Cardiac muscle cell (in vitro differentiated cells and primary cell): ENCODE measurements at regions not wholly inside any gene's neighbourhood (a gene's known extent, or its start where the extent isn't known, plus 50 kb on each side); places are given as distances from the start of the nearest gene placed in this dataset.

Experiments
- DNase-seq, 2 donors: peaks; one replicate each; pipeline versions ENCODE4 v3.0.0 to v3.0.0-alpha.2; 2010 to 2017; ENCODE audit warnings: low read depth in 1 of 2, low spot score in 1 of 2
- H3K27ac ChIP-seq: fragments of 200-600 bp; sonication (generic); 2 replicates; pipeline ENCODE4 v1.5.1; 2016
- H3K27me3 ChIP-seq: fragments of 200-600 bp; sonication (generic); 2 replicates; pipeline ENCODE4 v1.6.0; 2016; ENCODE audit warnings: control low read depth
- H3K36me3 ChIP-seq: fragments of 200-600 bp; sonication (generic); 2 replicates; pipeline ENCODE4 v1.5.1; 2016; ENCODE audit warnings: control low read depth
- H3K4me1 ChIP-seq: fragments of 200-600 bp; sonication (generic); 2 replicates; pipeline ENCODE4 v1.8.1; 2017; ENCODE audit warnings: low read depth, mild to moderate bottlenecking, mixed run types
- H3K4me3 ChIP-seq: fragments of 200-600 bp; sonication (generic); 2 replicates; pipeline ENCODE4 v1.5.1; 2016; ENCODE audit warnings: mild to moderate bottlenecking
- H3K9me3 ChIP-seq: fragments of 200-600 bp; sonication (generic); 2 replicates; pipeline ENCODE4 v1.5.1; 2017; ENCODE audit warnings: low read depth, mild to moderate bottlenecking, control low read depth
- TF ChIP-seq, protein P1 (sequence below): IDR thresholded peaks from 2 replicates; pipeline ENCODE4 v1.5.1; 2012; ENCODE audit warnings: low read depth, mild to moderate bottlenecking, low read length

DNA sequence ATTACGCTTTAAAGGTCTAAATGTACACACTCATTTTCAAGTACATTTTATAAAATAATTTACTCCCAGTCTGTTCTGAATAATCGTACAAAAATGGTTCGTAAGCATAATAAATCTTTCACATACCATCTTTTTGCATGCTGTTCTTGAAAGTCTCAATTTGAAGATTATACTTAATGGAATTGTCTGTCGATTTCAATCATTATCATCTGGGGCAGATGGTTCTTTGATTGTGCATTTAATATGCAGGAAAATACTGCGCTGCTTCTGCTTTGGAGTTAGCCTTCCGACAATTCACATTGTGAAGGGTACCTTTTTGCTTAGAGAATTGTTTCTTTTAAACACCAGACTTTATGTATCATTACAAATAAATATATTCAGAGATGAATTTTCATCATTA is 262.8 kb downstream of the ABCC12 start:
- Histone ChIP-seq H3K36me3 (no peaks in the 10 kb centered on the region), H3K9me3 (no peaks in the 10 kb centered on the region), H3K27me3 (no peaks in the 10 kb centered on the region), H3K27ac (no peak overlapping the region), H3K4me1 (peaks cover 2% of the 10 kb centered on the region), H3K4me3 (no peak overlapping the region)
- TF ChIP-seq, protein P1, sequence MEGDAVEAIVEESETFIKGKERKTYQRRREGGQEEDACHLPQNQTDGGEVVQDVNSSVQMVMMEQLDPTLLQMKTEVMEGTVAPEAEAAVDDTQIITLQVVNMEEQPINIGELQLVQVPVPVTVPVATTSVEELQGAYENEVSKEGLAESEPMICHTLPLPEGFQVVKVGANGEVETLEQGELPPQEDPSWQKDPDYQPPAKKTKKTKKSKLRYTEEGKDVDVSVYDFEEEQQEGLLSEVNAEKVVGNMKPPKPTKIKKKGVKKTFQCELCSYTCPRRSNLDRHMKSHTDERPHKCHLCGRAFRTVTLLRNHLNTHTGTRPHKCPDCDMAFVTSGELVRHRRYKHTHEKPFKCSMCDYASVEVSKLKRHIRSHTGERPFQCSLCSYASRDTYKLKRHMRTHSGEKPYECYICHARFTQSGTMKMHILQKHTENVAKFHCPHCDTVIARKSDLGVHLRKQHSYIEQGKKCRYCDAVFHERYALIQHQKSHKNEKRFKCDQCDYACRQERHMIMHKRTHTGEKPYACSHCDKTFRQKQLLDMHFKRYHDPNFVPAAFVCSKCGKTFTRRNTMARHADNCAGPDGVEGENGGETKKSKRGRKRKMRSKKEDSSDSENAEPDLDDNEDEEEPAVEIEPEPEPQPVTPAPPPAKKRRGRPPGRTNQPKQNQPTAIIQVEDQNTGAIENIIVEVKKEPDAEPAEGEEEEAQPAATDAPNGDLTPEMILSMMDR, result no peak
- DNase-seq, result no peak

DNA sequence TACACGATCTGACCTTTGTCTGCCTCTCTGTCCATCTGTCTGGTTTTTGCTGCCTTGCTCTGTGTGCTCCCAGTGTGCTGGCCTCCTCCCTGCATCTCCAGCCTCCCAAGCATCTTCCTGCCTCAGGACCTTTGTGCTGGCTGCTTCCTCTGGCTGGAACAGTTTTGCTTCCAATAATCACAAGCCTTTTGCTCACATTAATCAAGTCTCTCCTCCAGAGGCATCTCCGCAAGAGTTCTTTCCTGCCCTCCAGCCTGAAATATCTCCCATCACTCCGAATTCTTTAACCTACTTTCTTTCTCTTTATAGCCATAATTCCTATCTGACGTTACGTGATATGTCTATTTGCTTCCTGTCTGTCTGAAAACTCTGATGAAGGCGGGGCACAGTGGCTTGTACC is 267.1 kb downstream of the ABCC12 start:
- TF ChIP-seq, protein P1, result no peak
- Histone ChIP-seq H3K36me3 (no peaks in the 10 kb centered on the region), H3K4me3 (no peak overlapping the region), H3K27me3 (no peaks in the 10 kb centered on the region), H3K9me3 (no peaks in the 10 kb centered on the region), H3K4me1 (peaks cover 5% of the 10 kb centered on the region), H3K27ac (no peak overlapping the region)
- DNase-seq, result no peak

- TF ChIP-seq, protein P1, result no peak
- Histone ChIP-seq H3K27me3 (no peaks in the 10 kb centered on the region), H3K4me3 (no peak overlapping the region), H3K27ac (no peak overlapping the region), H3K4me1 (peaks cover 5% of the 10 kb centered on the region), H3K36me3 (no peaks in the 10 kb centered on the region), H3K9me3 (no peaks in the 10 kb centered on the region)
- DNase-seq, result peak in 1 of 2 donors; percentile 30
Observed at GRCh38 chr16:47888142-47888541, 267.7 kb downstream of the ABCC12 start.

GRCh38 chr16:47887496-47887895 is 268.3 kb downstream of the ABCC12 start:
- peaks cover 5% of the 10 kb centered on the region for H3K4me1 ChIP-seq
- H3K36me3 ChIP-seq, result no peaks in the 10 kb centered on the region
- DNase-seq, result peak in 1 of 2 donors; percentile 5
- no peak overlapping the region for H3K4me3 ChIP-seq
- TF ChIP-seq, protein P1, result no peak
- no peaks in the 10 kb centered on the region for H3K27me3 ChIP-seq
- H3K9me3 ChIP-seq, result no peaks in the 10 kb centered on the region
- H3K27ac ChIP-seq, result no peak overlapping the region

GRCh38 chr16:47886631-47887415 is 269.0 kb downstream of the ABCC12 start:
- H3K27ac ChIP-seq, result no peak overlapping the region
- no peak for DNase-seq
- no peaks in the 10 kb centered on the region for H3K9me3 ChIP-seq
- TF ChIP-seq, protein P1, result no peak
- H3K4me1 ChIP-seq, result peaks cover 5% of the 10 kb centered on the region
- H3K4me3 ChIP-seq, result no peak overlapping the region
- no peaks in the 10 kb centered on the region for H3K27me3 ChIP-seq
- no peaks in the 10 kb centered on the region for H3K36me3 ChIP-seq
